RWPE2 (cell line): ENCODE measurements at regions not wholly inside any gene's neighbourhood (a gene's known extent, or its start where the extent isn't known, plus 50 kb on each side); places are given as distances from the start of the nearest gene placed in this dataset.

ENCODE experiments used
- ATAC-seq: fragments of 200-7000 bp; cut with Tn5 transposase; 3 replicates; pipeline ENCODE4 v1.9.1; 2021; ENCODE audit warnings: low read depth
- DNase-seq: peaks from one replicate; pipeline ENCODE4 v3.0.0-alpha.2; 2020; ENCODE audit warnings: low spot score
- H3K27ac ChIP-seq: fragments of 450-650 bp; 2 replicates; pipeline ENCODE4 v1.5.1; 2017; ENCODE audit warnings: mild to moderate bottlenecking; ENCODE audit not compliant: poor library complexity, severe bottlenecking
- H3K27me3 ChIP-seq: fragments of 250-450 bp; sonication (Bioruptor Pico); 2 replicates; pipeline ENCODE4 v1.5.1; 2021; ENCODE audit warnings: mild to moderate bottlenecking, moderate library complexity; ENCODE audit not compliant: insufficient read depth, poor library complexity, severe bottlenecking
- H3K36me3 ChIP-seq: fragments of 250-450 bp; sonication (Bioruptor Pico); 2 replicates; pipeline ENCODE4 v1.5.1; 2020; ENCODE audit warnings: low read depth, mild to moderate bottlenecking, moderate library complexity
- H3K4me1 ChIP-seq: fragments of 250-450 bp; sonication (Bioruptor Pico); 2 replicates; pipeline ENCODE4 v1.5.1; 2021; ENCODE audit warnings: mild to moderate bottlenecking, moderate library complexity; ENCODE audit not compliant: insufficient read depth, poor library complexity, severe bottlenecking
- H3K4me3 ChIP-seq: fragments of 250-450 bp; sonication (Bioruptor Pico); 2 replicates; pipeline ENCODE4 v1.5.1; 2021; ENCODE audit warnings: mild to moderate bottlenecking, moderate library complexity; ENCODE audit not compliant: severe bottlenecking
- H3K9me3 ChIP-seq: fragments of 250-450 bp; sonication (Bioruptor Pico); 2 replicates; pipeline ENCODE4 v1.5.1; 2021; ENCODE audit warnings: mild to moderate bottlenecking, moderate library complexity; ENCODE audit not compliant: severe bottlenecking
- TF ChIP-seq, protein P1 (sequence below): fragments of 450-650 bp; IDR thresholded peaks from one replicate; pipeline ENCODE4 v1.5.1; 2017; ENCODE audit warnings: mild to moderate bottlenecking, moderate library complexity; ENCODE audit not compliant: poor library complexity, severe bottlenecking

DNA sequence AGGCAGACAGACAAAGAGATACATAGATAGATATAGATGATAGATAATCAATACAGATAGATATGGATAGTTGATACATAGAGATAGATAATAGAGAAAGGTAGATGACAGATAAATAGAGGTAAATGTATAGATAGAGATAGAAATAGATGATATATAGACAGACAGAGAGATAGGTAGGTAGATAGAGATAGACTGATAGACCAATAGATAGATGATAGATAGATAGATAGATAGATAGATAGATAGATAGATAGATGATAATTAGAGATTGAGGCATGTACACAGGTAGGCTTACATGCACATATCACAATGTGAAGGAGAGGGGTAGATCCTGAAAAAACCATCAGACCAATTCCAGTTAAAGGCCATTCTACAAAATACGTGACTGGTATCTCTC lies 724.7 kb downstream of the GALR1 start:
- ATAC-seq: no peak
- TF ChIP-seq, protein P1, sequence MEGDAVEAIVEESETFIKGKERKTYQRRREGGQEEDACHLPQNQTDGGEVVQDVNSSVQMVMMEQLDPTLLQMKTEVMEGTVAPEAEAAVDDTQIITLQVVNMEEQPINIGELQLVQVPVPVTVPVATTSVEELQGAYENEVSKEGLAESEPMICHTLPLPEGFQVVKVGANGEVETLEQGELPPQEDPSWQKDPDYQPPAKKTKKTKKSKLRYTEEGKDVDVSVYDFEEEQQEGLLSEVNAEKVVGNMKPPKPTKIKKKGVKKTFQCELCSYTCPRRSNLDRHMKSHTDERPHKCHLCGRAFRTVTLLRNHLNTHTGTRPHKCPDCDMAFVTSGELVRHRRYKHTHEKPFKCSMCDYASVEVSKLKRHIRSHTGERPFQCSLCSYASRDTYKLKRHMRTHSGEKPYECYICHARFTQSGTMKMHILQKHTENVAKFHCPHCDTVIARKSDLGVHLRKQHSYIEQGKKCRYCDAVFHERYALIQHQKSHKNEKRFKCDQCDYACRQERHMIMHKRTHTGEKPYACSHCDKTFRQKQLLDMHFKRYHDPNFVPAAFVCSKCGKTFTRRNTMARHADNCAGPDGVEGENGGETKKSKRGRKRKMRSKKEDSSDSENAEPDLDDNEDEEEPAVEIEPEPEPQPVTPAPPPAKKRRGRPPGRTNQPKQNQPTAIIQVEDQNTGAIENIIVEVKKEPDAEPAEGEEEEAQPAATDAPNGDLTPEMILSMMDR: no peak
- no peak for DNase-seq
- Histone ChIP-seq H3K27ac (no peak overlapping the region), H3K4me3 (no peak overlapping the region), H3K36me3 (no peaks in the 10 kb centered on the region), H3K27me3 (no peaks in the 10 kb centered on the region), H3K4me1 (no peaks in the 10 kb centered on the region), H3K9me3 (no peaks in the 10 kb centered on the region)

DNA sequence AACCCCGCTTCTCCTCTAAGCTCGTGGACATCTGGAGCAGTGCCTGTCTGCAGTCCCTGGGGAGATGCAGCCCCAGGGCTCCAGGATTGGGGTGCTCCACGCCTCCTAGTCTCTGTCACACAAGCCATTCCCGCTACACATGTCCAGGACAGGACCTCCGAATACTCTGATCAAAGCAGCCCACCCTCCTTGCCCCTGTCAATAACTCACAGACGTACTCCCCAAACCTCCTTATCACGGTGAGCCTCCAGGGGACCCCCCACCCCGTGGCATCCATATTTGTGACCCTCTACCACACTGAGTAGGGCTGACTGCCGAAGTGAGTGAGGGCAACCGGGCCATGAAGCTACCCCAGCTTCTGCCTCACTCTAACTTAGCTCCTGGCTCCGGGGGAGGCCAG lies 727.7 kb downstream of the GALR1 start:
- H3K27me3 ChIP-seq: no peaks in the 10 kb centered on the region
- no peaks in the 10 kb centered on the region for H3K4me1 ChIP-seq
- no peak overlapping the region for H3K4me3 ChIP-seq
- ATAC-seq: no peak
- DNase-seq: no peak
- no peaks in the 10 kb centered on the region for H3K36me3 ChIP-seq
- no peak overlapping the region for H3K27ac ChIP-seq
- TF ChIP-seq, protein P1: no peak
- no peaks in the 10 kb centered on the region for H3K9me3 ChIP-seq

GRCh38 chr18:77980275-77980674 lies 730.6 kb downstream of the GALR1 start:
- Histone ChIP-seq H3K4me1 (no peaks in the 10 kb centered on the region), H3K9me3 (no peaks in the 10 kb centered on the region), H3K27ac (no peak overlapping the region), H3K4me3 (no peak overlapping the region), H3K27me3 (no peaks in the 10 kb centered on the region), H3K36me3 (no peaks in the 10 kb centered on the region)
- TF ChIP-seq, protein P1: no peak
- ATAC-seq (no peak), DNase-seq (no peak)

GRCh38 chr18:77981874-77982273 lies 732.2 kb downstream of the GALR1 start:
- TF ChIP-seq, protein P1: no peak
- H3K4me1 ChIP-seq: no peaks in the 10 kb centered on the region
- no peak overlapping the region for H3K27ac ChIP-seq
- no peaks in the 10 kb centered on the region for H3K27me3 ChIP-seq
- ATAC-seq: no peak
- no peaks in the 10 kb centered on the region for H3K36me3 ChIP-seq
- H3K4me3 ChIP-seq: no peak overlapping the region
- H3K9me3 ChIP-seq: no peaks in the 10 kb centered on the region
- no peak for DNase-seq

DNA sequence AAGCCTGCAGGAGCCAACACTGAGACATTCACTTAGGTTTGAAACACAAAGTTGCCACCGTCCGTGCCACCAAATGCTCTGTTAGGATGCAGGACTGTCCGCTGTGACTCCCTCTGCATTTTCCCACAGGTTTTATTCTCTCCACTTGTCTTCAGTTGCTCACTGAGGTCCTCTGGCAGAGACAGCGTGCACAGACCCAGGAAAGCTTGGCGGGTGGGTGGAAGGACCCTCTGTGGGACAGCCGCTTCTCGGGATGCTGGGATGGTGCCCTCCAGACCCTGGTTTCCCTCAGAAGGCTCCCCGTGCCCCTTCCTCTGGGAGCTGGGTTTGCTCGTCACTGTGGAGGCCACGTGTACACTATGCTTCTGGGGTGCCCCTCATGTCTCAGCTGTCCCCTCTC lies 733.6 kb downstream of the GALR1 start:
- no peak for DNase-seq
- no peaks in the 10 kb centered on the region for H3K36me3 ChIP-seq
- H3K4me3 ChIP-seq: no peak overlapping the region
- no peaks in the 10 kb centered on the region for H3K9me3 ChIP-seq
- H3K27ac ChIP-seq: no peak overlapping the region
- TF ChIP-seq, protein P1: no peak
- H3K4me1 ChIP-seq: no peaks in the 10 kb centered on the region
- no peak for ATAC-seq
- no peaks in the 10 kb centered on the region for H3K27me3 ChIP-seq
